GM21423 (cell line): ENCODE measurements at regions not wholly inside any gene's neighbourhood (a gene's known extent, or its start where the extent isn't known, plus 50 kb on each side); places are given as distances from the start of the nearest gene placed in this dataset.
"Not testable (repeated sequence)": the region's sequence is repeated elsewhere in the genome, so short reads cannot be mapped to it uniquely, and the experiment has no call there.

Source experiments
- ATAC-seq: cut with Tn5 transposase; IDR thresholded peaks from one replicate; pipeline ENCODE4 v1.9.1; 2021; ENCODE audit warnings: mild to moderate bottlenecking, moderate library complexity; ENCODE audit not compliant: unreplicated experiment

DNA sequence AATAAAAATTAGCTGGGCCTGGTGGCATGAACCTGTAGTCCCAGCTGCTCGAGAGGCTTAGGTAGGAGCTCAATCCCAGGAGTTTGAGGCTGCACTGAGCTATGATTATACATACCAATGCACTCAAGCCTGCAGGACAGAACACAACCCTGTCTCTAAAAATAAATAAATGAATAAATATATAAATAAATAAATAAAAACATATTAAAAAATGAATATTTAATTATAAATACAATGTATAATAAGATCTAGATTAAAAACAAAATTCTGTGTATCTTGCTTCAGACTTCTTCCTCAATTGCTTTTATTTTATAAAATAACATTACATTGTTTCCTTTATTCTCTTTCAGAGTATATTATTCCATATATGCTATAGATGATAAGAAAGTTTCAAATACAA is 1964.1 kb downstream of the PCDH9 start:
- ATAC-seq, result no peak

- no peak for ATAC-seq
Observed at GRCh38 chr13:65264066-65264465, 1966.1 kb downstream of the PCDH9 start.

DNA sequence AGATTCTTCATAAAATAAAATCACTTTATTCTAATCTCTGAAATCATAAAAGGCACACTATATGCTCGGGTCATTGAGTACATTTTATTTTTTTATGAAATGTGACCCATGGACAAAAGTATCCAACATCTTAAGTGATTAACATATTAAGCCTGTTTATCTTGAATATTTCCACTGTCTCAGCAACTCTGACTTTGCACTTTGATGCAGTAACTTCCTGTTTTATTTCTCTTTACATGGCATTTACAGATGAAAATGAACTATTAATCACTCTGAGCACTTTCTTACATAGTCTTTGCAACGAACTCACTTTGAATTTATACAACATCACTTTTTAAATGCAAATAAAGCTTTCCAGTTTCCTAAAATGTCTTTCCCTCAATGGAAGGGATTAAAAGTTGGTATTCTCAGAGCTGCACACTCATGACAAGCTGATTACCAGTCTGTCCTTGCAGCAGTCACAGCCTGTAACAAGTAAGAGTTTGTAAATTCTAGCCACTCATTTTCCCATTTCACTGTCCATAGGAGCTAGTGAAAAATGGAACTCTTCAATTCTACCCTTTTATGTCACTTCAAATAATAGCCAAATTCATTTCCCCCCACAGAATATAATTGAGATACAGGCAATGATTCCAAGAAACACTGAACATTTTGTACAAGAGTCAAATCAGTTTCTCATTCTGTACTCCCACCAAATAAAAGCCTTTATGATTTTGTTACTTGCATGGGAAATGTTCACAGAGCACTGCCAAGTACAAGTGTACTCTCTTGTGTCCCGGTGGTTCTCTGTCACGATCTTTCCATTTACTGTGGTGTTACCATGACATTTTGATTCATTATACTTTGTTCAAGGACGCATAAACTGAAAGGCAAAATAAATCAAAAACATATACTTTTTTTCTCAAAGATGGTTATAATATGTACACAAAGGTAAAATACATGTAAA is 1968.9 kb downstream of the PCDH9 start:
- no peak for ATAC-seq

GRCh38 chr13:65240773-65241172 is 1989.4 kb downstream of the PCDH9 start:
- ATAC-seq, result no peak

GRCh38 chr13:65236841-65237418 is 1993.2 kb downstream of the PCDH9 start:
- no peak for ATAC-seq

- no peak for ATAC-seq
Observed at GRCh38 chr13:65217471-65217995, 2012.6 kb downstream of the PCDH9 start.

DNA sequence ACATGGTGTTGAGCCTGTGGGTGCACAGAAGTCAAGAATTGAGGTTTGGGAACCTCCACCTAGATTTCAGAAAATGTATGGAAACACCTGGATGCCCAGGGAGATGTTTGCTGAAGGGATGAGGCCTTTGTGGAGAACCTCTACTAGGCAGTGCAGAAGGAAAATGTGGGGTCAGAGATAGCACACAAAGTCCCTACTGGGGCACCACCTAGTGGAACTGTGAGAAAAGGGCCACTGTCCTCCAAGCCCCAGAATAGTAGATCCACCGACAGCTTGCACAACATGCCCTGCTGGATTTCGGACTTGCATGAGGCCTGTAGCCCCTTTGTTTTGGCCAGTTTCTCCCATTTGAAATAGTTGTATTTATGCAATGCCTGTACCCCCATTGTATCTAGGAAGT is 2027.3 kb downstream of the PCDH9 start:
- ATAC-seq, result not testable (repeated sequence)

DNA sequence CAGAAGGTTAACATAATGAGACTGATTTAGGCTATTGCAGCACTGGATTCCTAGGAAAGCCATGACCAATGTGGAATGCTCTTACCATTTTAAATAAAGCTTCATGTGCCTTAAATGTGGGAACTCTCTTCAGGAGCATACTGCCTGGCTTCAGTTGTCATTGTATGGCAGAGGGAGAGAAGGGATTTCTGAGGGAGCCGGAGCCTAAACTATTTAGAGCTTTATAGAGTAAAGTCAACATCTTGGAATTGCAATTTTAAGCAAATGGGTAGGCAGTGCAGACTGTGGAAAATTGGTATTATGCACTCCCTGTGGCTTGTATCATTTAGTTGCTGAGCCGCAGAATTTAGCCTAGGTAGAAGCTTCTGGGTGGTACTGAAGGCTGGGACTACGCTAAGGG is 2041.4 kb downstream of the PCDH9 start:
- no peak for ATAC-seq

DNA sequence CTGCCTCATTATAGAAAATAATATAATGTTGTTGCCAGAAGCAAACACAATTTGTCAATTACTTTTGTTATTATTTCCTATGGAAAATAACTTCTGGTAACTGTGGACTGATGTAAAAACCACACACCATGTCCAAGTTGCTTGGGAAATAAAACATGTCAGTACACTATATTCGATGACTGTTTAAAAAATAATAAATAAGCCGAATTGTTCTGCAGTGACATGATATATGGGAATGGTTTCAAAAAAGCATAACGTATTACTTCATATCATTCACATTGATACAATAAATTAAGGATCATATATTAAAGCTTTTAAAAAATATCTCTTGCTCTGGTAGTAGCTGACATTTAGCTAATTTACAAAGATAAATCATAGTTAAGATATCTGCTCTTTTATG is 2062.1 kb downstream of the PCDH9 start:
- ATAC-seq, result no peak

GRCh38 chr13:65166675-65167074 is 2063.5 kb downstream of the PCDH9 start:
- ATAC-seq, result no peak

DNA sequence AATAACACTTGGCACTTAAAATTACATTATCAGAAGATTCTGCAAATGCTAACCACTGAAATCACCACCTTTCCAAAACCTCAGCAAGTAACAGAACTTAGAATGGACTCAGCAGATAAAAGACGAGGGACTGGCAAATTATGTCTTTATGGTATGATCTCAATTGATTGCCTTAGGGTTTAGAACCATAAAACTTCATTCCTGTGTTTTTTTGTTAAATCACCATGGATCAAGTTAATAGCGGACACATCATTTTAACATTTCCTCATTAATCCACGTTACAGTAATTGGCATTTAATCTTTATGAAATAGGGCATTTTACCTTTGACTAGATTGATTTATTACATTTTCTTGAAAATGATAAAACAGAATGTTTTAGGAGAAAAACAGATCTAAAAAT is 2070.3 kb downstream of the PCDH9 start:
- no peak for ATAC-seq

DNA sequence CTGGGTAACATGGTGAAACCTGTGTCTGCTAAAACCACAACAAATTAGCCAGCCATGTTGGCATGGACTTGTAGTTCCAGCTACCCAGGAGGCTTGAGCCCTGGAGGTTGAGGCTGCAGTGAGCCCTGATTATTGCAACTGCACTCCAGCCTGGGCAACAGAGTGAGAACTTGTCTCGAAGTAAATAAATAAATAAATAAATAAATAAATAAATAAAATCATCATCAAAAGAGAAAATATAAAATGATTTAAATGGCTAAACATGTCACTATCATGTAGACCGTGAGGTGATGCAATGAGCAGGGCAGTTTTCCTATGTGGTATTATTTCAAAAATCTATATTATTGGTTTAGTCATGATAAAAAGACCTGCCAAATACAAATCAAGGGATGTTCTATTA is 2074.3 kb downstream of the PCDH9 start:
- no peak for ATAC-seq

- no peak for ATAC-seq
Observed at GRCh38 chr13:65154661-65155447, 2075.3 kb downstream of the PCDH9 start.

DNA sequence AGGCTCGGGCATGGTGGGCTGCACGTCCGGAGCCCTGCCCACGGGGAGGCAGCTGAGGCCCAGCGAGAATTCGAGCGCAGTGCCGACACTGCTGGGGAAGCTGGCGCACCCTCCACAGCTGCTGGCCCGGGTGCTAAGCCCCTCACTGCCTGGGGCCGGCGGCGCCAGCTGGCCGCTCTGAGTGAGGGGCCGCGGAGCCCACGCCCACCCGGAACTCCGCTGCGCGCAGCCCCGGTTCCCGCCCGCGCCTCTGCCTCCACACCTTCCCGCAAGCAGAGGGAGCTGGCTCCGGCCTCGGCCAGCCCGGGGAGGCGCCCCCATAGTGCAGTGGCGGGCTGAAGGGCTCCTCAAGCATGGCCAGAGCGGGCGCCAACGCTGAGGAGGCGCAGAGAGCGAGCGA is 2080.4 kb downstream of the PCDH9 start:
- no peak for ATAC-seq

DNA sequence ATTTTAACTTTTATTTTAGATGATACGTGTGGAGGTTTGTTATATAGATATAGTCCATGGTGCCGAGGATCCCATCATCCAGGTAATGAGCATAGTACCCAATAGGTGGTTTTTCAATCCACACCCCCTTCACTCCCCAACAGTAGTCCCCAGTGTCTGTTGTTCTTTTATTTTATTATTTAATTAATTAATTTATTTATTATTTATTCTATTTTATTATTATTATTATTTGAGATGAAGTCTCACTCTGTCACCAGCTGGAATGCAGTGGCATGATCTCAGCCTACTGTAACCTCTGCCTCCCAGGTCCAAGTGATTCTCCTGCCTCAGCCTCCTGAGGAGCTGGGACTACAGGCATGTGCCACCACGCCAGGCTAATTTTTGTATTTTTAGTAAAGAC is 2086.2 kb downstream of the PCDH9 start:
- no peak for ATAC-seq

DNA sequence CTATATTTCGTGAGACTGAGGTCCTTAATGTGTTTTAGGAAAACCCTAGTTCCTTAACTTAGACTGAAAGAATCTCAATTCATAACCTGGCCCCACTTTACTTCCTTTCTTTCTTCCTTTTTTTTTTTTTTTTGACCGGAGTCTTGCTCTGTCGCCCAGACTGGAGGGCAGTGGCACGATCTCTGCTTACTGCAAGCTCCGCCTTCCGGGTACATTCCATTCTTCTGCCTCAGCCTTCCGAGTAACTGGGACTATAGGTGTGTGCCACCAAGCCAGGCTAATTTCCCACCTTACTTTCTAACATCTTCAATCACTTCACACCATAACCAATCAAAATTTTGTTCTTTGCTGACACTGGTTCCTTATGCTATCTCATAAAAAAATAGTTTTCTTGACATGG is 2097.0 kb downstream of the PCDH9 start:
- ATAC-seq, result no peak

- ATAC-seq, result no peak
Observed at GRCh38 chr13:65125236-65125635, 2104.9 kb downstream of the PCDH9 start.

DNA sequence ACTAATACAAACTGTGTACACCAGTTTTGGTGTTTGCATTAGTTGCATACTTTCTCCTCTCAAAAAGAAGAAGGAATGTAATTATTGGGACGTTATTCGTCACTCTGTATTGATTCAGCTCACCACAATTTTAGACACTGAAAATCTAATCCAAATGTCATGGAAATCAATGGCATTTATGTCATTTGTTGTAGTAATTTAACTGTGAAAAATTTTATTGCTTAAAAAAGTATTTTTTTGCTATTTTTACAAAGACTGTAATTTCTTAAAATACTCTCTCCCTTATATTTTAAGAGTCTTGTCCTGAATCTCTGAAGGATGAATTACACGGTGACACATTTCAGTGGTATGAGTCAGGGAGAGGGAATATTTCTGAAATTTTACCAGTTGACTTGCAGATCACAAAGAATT is 2117.6 kb downstream of the PCDH9 start:
- ATAC-seq, result no peak

- ATAC-seq, result no peak
Observed at GRCh38 chr13:65112123-65112522, 2118.0 kb downstream of the PCDH9 start.

GRCh38 chr13:65111223-65111622 is 2118.9 kb downstream of the PCDH9 start:
- no peak for ATAC-seq

DNA sequence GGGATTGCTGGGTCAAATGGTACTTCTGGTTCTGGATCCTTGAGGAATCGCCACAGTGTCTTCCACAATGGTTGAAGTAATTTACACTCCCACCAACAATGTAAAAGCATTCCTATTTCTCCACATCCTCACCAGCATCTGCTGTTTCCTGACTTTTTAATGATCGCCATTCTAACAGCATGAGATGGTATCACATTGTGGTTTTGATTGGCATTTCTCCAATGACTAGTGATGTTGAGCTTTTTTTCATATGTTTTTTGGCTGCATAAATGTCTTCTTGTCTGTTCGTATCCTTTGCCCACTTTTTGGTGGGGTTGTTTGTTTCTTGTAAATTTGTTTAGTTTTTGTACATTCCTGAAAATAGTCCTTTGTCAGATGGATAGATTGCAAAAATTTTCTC is 2125.7 kb downstream of the PCDH9 start:
- not testable (repeated sequence) for ATAC-seq
